ENCODE measurements at regions not wholly inside any gene's neighbourhood (a gene's known extent, or its start where the extent isn't known, plus 50 kb on each side); places are given as distances from the start of the nearest gene placed in this dataset.

- TF ChIP-seq CTCF (IDR thresholded peaks at IDR 0.05; ENCODE audit: control extremely low read depth, extremely low read depth): no peak
- H3K4me1 ChIP-seq (ENCODE audit: control insufficient read depth in 5 of 5, insufficient read depth in 5 of 5, low read length in 5 of 5): no peaks in the 10 kb centered on the region
- H3K9ac ChIP-seq (ENCODE audit: insufficient read depth in 1 of 2, low read length in 2 of 2): no peak overlapping the region
- no peaks in the 10 kb centered on the region for H3K27me3 ChIP-seq (ENCODE audit: control insufficient read depth in 3 of 3, insufficient read depth in 3 of 3, low read length in 2 of 3)
- peaks cover 0 to 5% (median 0%) of the 10 kb centered on the region in 4 donors for H3K9me3 ChIP-seq (ENCODE audit: control insufficient read depth in 4 of 4, insufficient read depth in 3 of 4, low read length in 3 of 4)
- H3K36me3 ChIP-seq (ENCODE audit: control insufficient read depth in 4 of 4, insufficient read depth in 4 of 4, low read length in 4 of 4): no peaks in the 10 kb centered on the region
- ATAC-seq (ENCODE audit: insufficient read depth, low FRiP score): no peak
- DNase-seq: no peak
- H3K27ac ChIP-seq (ENCODE audit: low read depth in 1 of 2, low read length in 1 of 2): no peak overlapping the region
- WGBS, 2 donors: 53 to 64% methylated on average over 5 of the region's 5 CpGs
- H3K4me3 ChIP-seq: no peak overlapping the region
Observed at GRCh38 chr10:130404476-130405055, 268.4 kb downstream of the GLRX3 start.

DNA sequence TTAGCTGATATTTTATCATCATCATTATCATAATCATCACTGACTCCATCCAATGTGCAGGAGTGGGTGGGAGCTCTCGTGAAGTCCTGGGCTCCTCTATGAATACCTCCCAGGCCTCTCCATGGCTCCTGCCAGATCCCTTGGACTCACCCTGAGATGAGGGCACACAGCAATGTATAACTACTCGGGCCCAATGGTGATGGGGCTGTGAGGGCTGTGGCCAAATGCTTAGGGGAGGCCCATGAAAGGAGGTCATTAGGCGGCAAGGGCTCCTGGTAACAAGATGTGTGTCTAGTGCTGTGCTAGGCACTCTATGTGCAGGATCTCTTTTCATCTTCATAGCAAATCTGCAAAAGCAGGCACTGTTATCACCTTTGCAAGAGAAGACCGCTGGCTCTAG, 270.9 kb downstream of the GLRX3 start:
- no peak for TF ChIP-seq CTCF (IDR thresholded peaks at IDR 0.05; ENCODE audit: control extremely low read depth, extremely low read depth)

DNA sequence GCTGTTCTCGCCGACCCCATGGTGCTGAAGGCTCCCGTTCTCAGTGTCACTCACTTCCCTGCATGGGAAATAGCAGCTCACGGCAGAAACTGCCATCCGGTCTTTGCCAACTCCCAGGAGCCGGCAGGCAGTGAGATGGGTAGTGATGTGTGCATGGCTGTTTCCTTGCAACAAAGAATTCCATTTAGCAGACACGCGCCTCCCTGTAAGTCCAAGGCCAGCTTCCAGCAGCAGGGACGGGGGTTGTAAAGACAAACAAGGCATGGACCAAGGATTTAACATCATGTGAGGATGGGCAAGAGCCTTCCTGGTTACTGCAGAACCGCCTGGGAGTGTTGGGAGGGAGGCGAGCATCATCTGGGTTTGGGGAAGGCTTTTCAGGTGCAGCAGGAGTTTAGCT, 273.1 kb downstream of the GLRX3 start:
- no peaks in the 10 kb centered on the region for H3K27me3 ChIP-seq (ENCODE audit: control insufficient read depth in 3 of 3, insufficient read depth in 3 of 3, low read length in 2 of 3)
- H3K27ac ChIP-seq (ENCODE audit: low read depth in 1 of 2, low read length in 1 of 2): no peak overlapping the region
- WGBS, 2 donors: 77 to 79% methylated on average over 11 of the region's 11 CpGs
- ATAC-seq (ENCODE audit: insufficient read depth, low FRiP score) (no peak), DNase-seq (no peak)
- H3K4me1 ChIP-seq (ENCODE audit: control insufficient read depth in 5 of 5, insufficient read depth in 5 of 5, low read length in 5 of 5): no peaks in the 10 kb centered on the region
- no peak overlapping the region for H3K4me3 ChIP-seq
- H3K9ac ChIP-seq (ENCODE audit: insufficient read depth in 1 of 2, low read length in 2 of 2): no peak overlapping the region
- H3K36me3 ChIP-seq (ENCODE audit: control insufficient read depth in 4 of 4, insufficient read depth in 4 of 4, low read length in 4 of 4): no peaks in the 10 kb centered on the region
- peaks cover 0 to under 1% (median 0%) of the 10 kb centered on the region in 4 donors for H3K9me3 ChIP-seq (ENCODE audit: control insufficient read depth in 4 of 4, insufficient read depth in 3 of 4, low read length in 3 of 4)
- TF ChIP-seq CTCF (IDR thresholded peaks at IDR 0.05; ENCODE audit: control extremely low read depth, extremely low read depth): no peak

More for the DNA sequence above, 270.9 kb downstream of the GLRX3 start:
- Histone ChIP-seq H3K9ac (ENCODE audit: insufficient read depth in 1 of 2, low read length in 2 of 2) (no peak overlapping the region), H3K27me3 (ENCODE audit: control insufficient read depth in 3 of 3, insufficient read depth in 3 of 3, low read length in 2 of 3) (no peaks in the 10 kb centered on the region), H3K36me3 (ENCODE audit: control insufficient read depth in 4 of 4, insufficient read depth in 4 of 4, low read length in 4 of 4) (no peaks in the 10 kb centered on the region), H3K27ac (ENCODE audit: low read depth in 1 of 2, low read length in 1 of 2) (no peak overlapping the region), H3K9me3 (ENCODE audit: control insufficient read depth in 4 of 4, insufficient read depth in 3 of 4, low read length in 3 of 4) (peaks cover 0 to 2% (median 0%) of the 10 kb centered on the region in 4 donors), H3K4me3 (no peak overlapping the region), H3K4me1 (ENCODE audit: control insufficient read depth in 5 of 5, insufficient read depth in 5 of 5, low read length in 5 of 5) (no peaks in the 10 kb centered on the region)
- DNase-seq (no peak), ATAC-seq (ENCODE audit: insufficient read depth, low FRiP score) (no peak)
- WGBS, 2 donors: 82 to 86% methylated on average over 4 of the region's 4 CpGs

GRCh38 chr10:130409931-130410330, 273.7 kb downstream of the GLRX3 start:
- Histone ChIP-seq H3K9ac (ENCODE audit: insufficient read depth in 1 of 2, low read length in 2 of 2) (no peak overlapping the region), H3K4me3 (no peak overlapping the region)
- no peak for ATAC-seq (ENCODE audit: insufficient read depth, low FRiP score)

More at GRCh38 chr10:130409931-130410330, 273.7 kb downstream of the GLRX3 start:
- no peaks in the 10 kb centered on the region for H3K36me3 ChIP-seq (ENCODE audit: control insufficient read depth in 4 of 4, insufficient read depth in 4 of 4, low read length in 4 of 4)
- H3K27me3 ChIP-seq (ENCODE audit: control insufficient read depth in 3 of 3, insufficient read depth in 3 of 3, low read length in 2 of 3): no peaks in the 10 kb centered on the region
- no peak for DNase-seq
- H3K4me1 ChIP-seq (ENCODE audit: control insufficient read depth in 5 of 5, insufficient read depth in 5 of 5, low read length in 5 of 5): no peaks in the 10 kb centered on the region
- no peak for TF ChIP-seq CTCF (IDR thresholded peaks at IDR 0.05; ENCODE audit: control extremely low read depth, extremely low read depth)
- H3K27ac ChIP-seq (ENCODE audit: low read depth in 1 of 2, low read length in 1 of 2): no peak overlapping the region
- 71 to 73% methylated on average over 10 of the region's 10 CpGs for WGBS, 2 donors
- H3K9me3 ChIP-seq (ENCODE audit: control insufficient read depth in 4 of 4, insufficient read depth in 3 of 4, low read length in 3 of 4): no peaks in the 10 kb centered on the region
